CD4-positive, alpha-beta T cell treated with Interleukin-4 for 1 hour (primary cell): ENCODE measurements at regions not wholly inside any gene's neighbourhood (a gene's known extent, or its start where the extent isn't known, plus 50 kb on each side); places are given as distances from the start of the nearest gene placed in this dataset.

ENCODE experiments used
- DNase-seq, 2 donors: peaks; one replicate each; pipeline ENCODE4 v3.0.0-alpha.2; 2020 to 2022

GRCh38 chr20:40808936-40809335 lies 119.9 kb upstream of the MAFB start:
- no peak for DNase-seq

- no peak for DNase-seq
These were observed 120.3 kb upstream of the MAFB start for GRCh38 chr20:40809361-40809760.

- no peak for DNase-seq
These were observed 121.4 kb upstream of the MAFB start for GRCh38 chr20:40810332-40811000.

- DNase-seq = no peak
These were observed 122.0 kb upstream of the MAFB start for GRCh38 chr20:40811004-40811403.

- DNase-seq = no peak
These were observed 122.8 kb upstream of the MAFB start for GRCh38 chr20:40811660-40812414.

GRCh38 chr20:40812415-40812925 lies 123.4 kb upstream of the MAFB start:
- DNase-seq = no peak

- no peak for DNase-seq
These were observed 124.0 kb upstream of the MAFB start for GRCh38 chr20:40813029-40813431.

- no peak for DNase-seq
These were observed 124.9 kb upstream of the MAFB start for GRCh38 chr20:40813708-40814630.

- no peak for DNase-seq
These were observed 125.6 kb upstream of the MAFB start for GRCh38 chr20:40814631-40814960.

- DNase-seq = no peak
These were observed 126.4 kb upstream of the MAFB start for GRCh38 chr20:40815156-40816038.

- no peak for DNase-seq
These were observed 127.0 kb upstream of the MAFB start for GRCh38 chr20:40816039-40816352.

GRCh38 chr20:40821429-40821828 lies 132.4 kb upstream of the MAFB start:
- no peak for DNase-seq

- no peak for DNase-seq
These were observed 137.7 kb upstream of the MAFB start for GRCh38 chr20:40826699-40827098.

- no peak for DNase-seq
These were observed 146.3 kb upstream of the MAFB start for GRCh38 chr20:40835321-40835720.

- DNase-seq = no peak
These were observed 149.5 kb upstream of the MAFB start for GRCh38 chr20:40838509-40838908.

GRCh38 chr20:40843251-40843650 lies 154.2 kb upstream of the MAFB start:
- no peak for DNase-seq

GRCh38 chr20:40844332-40844731 lies 155.3 kb upstream of the MAFB start:
- DNase-seq = no peak

- no peak for DNase-seq
These were observed 159.1 kb upstream of the MAFB start for GRCh38 chr20:40848096-40848495.

GRCh38 chr20:40848526-40848925 lies 159.5 kb upstream of the MAFB start:
- DNase-seq = no peak

GRCh38 chr20:40849456-40849855 lies 160.4 kb upstream of the MAFB start:
- DNase-seq = no peak

- DNase-seq = no peak
These were observed 162.0 kb upstream of the MAFB start for GRCh38 chr20:40851051-40851450.

- DNase-seq = no peak
These were observed 166.2 kb upstream of the MAFB start for GRCh38 chr20:40855269-40855668.

- no peak for DNase-seq
These were observed 167.6 kb upstream of the MAFB start for GRCh38 chr20:40856653-40857052.
